LHCN-M2 (cell line): ENCODE measurements at regions not wholly inside any gene's neighbourhood (a gene's known extent, or its start where the extent isn't known, plus 50 kb on each side); places are given as distances from the start of the nearest gene placed in this dataset.
A peak's percentile ranks its signal among the peaks of the same experiment; 100 is the strongest.
"Not testable (repeated sequence)": the region's sequence is repeated elsewhere in the genome, so short reads cannot be mapped to it uniquely, and the experiment has no call there.

ENCODE experiments used
- DNase-seq: peaks from one replicate; pipeline ENCODE4 v3.0.0-alpha.2; 2012; ENCODE audit warnings: low read depth

DNA sequence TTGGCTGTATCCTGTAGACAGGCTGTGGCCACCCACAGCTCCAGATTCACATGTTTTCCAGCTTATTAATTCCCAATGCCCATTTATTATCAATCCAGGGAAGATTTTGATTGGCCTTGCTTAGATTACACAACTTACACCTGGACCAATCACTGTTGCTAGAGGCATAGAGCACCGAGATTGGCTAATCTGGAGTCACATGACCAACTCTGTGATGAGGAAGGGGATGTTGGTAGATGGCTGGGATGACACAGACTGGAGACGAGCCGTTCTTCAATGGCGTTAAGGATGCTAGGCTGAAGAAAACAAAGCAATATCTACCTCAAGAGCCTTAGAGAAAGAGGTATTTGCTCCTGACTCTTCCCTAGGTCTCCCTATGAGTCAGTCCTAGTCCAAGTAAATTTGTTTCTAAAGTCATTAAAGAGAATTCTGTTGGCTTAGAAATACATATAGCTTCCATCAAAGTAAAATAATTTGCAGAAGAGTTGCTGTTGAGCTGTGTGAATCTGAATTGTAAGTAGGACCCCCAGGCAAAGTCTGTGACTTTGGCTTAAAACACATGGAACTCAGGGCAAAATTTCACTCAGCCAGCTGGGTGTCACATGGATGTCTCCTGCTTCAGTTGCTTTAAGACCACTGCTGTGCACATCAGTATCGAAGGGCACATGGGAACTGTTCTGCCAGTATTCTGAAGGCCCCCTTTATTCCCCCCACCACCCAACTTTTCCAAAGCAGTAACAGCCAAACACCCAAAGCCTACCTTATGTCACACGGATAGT is 326.4 kb upstream of the KLF4 start:
- DNase-seq, result no peak

DNA sequence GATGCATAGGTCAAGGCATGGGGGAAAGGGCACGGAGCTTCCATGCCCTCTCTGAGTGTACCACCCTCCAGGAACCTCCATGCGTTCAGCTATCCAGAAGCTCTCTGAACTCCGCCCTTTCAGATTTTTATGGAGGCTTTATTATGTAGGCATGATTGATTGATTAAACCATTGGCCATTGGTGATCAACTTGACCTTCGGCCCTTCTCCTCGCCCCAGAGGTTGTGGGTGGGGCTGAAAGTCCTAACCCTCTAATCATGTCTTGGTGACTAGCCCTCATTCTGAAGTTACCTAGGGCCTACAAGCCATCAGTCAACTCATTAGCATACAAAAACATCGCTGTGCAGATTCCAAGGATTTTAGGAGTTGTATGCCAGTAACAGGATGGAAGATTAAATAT is 323.7 kb upstream of the KLF4 start:
- no peak for DNase-seq

DNA sequence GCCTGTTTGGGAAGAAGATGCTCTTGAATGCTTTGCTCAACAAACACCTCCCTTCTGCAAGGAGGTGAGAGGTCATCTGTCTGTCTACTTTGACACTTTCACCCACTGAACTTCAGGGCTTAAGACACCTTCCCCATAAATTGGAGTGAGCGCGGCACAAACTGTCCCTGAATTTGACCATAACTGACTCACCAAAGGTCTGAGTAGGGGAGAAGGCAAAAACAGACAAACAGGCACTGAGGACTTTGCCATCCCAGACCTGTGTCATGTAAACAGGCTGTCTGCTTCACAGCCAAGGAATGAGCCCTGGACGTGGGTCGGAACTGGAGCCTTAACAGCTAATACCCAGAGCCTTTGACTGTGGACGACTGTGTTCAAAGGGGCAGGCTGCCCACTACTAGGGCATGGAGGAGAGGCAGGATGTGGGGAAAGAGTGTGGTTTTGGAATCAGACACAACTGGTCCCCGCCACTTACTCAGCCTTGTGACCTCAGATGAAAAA is 320.9 kb upstream of the KLF4 start:
- peak; percentile 82 for DNase-seq

DNA sequence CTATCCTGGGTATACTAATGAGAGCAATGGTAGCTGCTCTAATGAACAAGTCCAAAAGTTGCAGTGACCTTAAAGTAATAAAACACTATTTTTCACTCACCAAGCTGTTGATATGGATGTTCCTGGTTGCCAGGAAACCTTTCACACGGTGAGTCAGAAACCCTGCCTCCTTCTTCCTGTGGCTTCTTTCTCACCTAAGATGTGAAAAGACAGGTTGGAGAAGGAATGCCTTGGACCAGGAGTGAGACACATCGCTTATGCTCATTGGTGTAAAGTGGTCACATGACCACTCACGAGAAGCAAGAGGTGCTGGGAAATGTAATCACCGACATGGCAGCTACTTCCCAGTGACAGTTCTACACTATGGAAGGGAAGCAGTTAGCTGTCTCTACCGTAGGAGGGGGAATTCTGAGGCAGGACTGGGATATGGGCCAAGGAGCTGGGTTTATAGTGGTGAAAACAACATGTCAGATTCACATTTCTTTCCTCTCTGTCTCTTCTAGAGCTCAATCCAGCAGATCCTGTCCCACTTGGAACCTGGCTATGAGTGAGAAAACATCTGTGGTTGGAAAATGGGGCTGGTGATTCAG is 320.4 kb upstream of the KLF4 start:
- DNase-seq, result peak; percentile 54

DNA sequence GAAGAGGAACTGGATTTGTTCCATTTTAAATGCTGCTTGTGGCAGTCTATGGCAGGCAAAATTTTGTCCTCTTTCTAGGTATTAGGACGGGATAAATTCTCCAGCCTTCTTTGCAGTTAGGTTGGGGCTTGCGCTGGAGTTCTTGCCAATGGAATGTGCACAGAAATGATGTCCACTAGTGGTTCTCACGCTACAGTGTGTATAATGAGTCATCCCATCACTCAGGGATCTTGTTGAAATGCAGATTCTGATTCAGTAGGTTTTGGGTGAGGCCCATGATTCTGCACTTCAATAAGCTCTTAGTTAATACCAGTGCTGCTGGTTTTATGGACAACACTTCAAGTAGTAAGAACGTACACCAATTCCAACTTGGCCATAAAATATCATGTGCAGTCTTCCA is 317.6 kb upstream of the KLF4 start:
- DNase-seq, result peak; percentile 91

DNA sequence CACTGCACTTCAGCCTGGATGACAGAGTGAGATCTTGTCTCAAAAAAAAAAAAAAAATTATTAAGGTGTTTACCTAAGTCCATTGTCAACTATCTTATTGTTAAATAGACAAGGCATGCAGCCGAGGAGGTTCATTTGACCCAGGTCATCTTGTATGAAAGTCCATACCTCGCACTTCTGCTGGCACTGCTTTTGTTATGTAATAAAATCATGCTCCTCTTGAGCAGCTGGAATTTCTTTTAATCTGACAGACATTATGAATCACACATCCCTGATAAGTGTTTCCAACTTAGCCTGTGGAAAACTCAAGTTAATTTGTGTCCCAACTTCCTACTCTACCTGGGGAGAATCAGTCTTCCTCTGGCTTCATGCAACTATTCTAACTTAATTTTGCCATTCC is 315.6 kb upstream of the KLF4 start:
- peak; percentile 22 for DNase-seq

DNA sequence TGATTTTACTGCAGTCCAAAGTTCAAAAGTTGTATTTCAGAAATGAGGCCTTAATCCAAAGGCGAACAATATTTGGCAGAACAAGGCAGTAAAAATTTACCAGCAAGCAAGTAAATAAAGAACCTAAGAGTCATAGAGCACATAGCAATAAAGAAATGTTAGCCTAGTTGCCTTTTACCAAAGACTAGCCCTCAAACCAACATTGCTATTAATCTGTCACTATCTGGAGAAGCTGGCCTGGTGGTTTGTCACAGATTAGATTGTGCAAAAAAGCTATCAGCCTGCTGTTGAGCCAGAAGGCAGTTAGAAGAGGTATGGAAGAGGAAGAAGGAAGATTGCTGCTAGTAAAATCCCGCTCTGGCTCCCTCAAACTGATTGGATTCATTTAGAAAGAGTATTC is 304.7 kb upstream of the KLF4 start:
- DNase-seq, result no peak

DNA sequence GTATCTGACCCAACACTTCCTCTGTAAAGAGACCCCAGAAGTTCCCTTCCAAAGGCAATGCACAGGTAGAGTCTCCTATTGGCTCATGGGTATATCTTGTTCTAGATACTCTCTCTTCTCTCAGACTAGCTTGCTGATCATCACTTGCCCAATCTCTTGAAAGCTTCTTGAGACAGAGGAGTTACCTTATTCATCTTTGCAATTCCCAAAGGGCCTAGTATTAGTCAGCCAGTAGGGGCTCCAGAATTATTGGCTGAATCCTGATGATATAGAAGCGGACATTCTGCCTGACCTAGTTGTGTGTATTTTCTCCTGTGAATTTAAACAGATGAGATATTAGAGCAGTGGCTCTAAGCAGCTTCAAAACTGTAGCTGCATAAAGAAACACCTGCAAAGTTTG is 304.0 kb upstream of the KLF4 start:
- DNase-seq, result no peak

DNA sequence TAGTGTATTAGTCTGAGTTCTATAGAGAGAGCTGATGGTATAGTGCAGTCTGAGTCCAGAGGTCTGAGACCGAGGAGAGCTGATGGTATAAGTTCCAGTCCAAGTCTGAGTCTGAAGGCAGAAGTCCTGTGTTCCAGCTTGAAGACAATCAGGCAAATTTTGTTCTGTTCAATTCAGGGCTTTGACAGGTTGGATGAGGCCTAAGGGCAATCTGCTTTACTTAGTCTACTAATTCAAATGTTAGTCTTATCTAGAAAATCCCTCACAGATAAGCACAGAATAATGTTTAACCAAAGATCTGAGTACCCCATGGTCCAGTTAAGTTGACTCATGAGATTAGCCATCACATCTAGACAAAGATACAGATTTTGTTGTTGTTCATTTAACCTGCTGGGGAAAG is 303.0 kb upstream of the KLF4 start:
- no peak for DNase-seq

DNA sequence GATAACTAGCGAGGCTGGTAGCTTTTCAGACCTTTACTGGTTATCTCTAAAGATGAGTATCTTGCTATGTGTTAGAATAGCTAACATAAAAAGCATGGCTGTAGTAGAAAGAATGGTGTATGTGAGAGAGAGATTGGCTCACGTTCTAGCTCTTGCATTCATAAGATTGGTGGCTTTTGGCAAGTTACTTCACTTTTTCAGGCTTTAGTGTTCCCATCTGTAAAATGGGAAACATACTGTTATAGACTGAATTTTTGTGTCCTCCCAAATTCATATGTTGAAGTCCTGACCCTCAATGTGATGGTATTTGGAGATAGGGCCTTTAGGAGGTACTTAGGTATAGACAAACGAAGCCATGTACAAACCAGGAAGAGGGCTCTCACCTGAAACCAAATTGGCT is 302.4 kb upstream of the KLF4 start:
- no peak for DNase-seq

DNA sequence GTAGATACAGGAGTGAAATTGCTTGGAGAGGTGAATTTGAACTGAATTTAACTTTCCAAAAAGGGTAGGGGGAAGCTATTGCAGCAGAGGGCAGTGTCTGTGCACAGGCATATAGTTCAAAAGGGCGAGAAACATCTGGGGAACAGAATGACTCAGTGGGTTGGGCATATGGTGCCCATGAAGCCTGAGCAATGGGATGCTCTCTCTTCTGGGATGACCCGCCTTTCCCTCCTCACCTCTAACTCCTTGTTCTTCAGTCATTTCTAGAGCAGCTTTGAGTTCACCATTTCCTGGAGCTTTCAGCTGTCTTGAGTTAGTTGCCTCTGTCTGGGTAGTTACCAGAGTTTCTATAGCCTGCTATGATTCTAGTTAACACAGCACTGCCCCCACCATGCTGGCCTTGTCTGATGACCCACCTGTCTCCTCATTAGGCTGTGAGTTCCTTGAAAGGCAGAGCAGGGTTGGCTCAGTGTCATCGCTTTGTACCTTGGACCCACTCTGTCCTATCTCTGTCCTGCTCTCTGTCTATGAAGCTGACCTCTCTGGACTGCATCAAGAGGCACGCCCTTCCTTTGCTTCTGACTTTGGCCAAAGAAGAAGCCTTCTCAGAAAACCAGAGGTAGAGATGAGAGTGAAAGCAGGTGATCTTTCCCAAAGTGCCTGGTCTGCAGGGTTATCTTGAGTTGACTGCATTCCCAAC is 299.6 kb upstream of the KLF4 start:
- no peak for DNase-seq

DNA sequence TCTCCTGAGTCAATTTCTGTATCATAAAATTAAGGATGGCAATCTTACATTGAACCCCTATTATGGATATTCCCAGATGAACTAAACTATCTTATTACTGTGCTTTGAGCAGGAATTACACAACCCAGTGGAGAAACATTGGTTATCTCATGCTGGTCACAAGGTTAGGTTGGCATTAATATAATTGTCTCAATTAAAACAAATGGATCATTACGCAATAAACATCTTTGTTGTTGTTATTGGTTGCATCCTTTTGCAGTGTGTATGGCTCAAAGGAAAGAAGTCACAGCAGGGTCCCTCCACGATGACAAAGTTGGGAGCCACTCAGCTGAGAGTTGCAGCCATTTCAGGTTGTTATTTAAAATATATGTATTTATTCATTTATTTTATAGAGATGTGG is 297.0 kb upstream of the KLF4 start:
- no peak for DNase-seq

DNA sequence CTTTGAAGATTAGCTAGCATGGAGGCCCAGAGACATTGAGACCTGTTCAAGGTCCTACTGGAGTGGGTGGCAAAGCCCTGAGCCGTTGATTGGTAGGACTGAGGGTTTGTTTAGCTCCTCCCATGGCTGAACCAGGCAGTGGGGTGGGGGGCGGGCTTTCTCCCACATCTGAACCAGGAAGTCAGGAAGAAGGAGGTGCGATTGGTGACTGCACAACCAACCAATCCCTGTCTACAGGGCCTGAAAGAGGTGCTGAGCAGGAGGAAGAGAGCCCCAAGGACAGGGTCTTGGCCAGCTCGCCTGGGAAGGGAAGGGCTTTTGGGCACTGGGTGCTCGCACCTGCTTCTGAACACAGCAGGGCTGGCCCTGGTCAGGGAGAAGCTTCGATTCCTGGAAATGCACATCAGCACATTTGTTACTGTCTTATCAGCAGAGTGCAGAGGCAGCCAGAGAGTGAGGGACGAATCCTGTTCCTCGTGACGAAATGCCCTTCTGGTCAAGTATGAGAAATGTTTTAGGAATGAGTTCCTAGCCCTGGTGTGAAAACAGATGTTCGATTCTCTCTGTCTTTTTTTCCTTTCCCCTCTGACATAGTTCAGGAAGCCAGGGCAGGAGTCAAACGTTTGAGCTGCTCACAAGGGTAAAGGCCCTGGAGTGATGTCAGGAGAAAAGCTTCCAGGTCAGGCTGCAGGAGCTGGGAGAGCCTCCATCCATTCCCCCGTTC is 294.8 kb upstream of the KLF4 start:
- DNase-seq, result peak; percentile 94

DNA sequence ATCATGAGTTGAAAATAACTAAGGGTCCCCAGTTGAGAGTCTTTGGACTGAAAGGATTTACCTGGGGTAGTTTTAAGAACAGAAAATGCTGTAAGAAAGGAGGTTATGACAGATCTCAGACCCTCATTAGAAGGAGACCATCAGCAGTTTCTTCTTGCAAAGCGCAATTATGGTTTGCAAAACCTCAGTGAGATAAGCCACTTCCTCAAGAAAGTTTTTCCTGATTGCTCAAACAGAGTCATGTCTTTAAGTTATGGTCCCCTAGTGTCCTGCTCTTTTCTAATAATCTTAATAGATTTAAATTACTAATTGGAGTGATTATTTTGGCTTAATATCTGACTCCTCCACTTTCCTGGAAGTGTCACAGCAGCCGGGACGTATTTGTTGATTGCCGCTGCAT is 293.2 kb upstream of the KLF4 start:
- DNase-seq, result no peak

DNA sequence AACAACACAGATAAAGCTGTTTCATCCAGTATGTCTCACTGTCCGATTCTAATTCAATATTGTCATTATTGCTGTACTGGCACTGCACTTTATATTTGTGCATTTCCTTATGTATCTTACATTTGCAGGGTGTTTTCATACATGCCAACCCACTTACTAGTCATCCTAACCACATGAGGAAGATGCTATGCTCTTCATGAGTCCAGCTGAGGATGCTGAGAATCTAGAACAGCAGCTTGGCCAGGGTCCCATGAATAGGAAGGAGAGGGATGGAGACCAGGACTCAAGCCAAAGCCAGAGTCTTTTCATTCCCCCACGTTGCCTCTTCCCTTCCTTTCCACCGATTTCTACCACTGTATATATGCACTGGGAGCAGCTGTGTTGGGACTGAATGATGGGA is 292.8 kb upstream of the KLF4 start:
- peak; percentile 64 for DNase-seq

DNA sequence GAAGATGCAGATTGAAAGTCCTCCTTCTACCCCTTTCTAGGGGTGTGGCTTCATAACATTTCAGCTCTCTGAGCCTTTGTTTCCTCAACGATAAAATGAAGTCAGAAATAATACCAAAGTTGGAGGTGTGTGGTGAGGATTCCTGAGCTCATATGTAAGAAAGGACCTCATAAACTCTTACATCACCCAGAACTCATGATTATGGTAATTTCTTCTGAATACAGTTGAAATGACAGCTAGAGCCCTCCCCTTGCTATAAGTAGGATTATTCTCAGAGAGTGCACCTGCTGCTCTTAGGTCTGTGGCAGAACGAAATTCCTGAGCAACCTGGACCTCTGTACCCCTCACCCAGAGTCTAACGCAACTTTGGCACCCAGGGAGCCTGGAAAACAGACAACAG is 291.4 kb upstream of the KLF4 start:
- no peak for DNase-seq

DNA sequence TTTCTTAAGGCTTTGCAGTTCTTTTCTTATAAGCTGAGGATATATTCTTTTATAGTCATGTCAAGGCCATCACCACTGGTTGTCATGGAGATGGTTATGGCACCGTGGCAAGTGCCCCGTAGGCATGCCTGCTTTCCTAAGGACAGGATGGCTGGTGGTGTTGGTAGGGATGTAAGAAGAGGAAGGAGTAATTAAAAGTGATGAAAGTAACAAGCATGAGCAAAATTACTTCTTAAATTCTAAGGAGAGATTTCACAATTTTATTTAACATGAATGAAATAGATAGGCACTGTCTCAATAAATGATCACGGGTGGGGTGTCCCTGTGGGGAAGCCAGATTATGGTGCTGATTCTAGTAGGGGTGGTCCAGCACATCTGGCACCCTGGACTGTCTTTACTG is 290.2 kb upstream of the KLF4 start:
- no peak for DNase-seq

DNA sequence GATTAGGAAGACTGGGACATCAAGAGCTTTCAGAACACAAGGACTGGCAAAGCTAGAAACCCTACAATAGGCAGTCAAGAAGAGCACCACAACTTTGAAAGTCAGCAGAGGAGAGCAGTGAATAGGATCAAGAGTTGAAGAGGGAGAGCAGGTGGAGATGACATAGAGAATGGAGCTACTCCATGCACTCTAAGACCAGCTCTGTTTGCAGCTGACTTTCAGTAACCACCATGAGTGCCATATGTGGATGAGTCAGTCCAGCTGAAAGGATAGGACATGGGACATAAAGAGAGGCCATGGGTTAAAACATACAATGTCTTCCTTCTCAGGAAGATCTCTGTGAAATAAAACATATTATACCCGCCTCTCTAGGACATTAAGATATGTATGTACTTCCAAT is 289.1 kb upstream of the KLF4 start:
- peak; percentile 85 for DNase-seq

DNA sequence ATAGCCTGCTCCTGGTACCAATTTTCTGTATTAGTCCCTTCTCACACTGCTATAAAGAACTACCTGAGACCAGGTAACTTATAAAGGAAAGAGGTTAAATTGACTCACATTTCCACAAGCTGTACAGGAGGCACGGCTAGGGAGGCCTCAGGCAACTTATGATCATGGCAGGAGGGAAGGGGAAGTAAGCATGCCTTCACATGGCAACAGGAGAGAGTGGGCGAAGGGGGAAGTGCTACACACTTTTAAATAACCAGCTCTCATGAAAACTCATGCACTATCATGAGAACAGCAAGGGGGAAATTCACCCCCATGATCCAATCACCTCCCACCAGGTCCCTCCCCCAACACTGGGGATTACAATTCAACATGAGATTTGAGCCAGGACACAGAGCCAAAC is 284.5 kb upstream of the KLF4 start:
- DNase-seq, result not testable (repeated sequence)

DNA sequence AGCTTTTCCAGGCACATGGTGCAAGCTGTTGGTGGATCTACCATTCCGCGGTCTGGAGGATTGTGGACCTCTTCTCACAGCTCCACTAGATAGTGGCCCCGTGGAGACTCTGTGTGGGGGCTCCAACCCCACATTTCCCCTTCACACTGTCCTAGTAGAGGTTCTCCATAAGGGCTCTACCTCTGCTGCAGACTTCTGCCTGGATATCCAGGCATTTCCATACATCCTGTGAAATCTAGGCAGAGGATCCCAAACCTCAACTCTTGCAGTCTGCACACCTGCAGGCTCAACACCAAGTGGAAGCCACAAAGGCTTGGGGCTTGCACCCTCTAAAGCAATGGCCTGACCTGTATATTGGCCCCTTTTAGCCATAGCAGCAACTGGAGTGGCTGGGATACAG is 283.4 kb upstream of the KLF4 start:
- DNase-seq, result no peak

DNA sequence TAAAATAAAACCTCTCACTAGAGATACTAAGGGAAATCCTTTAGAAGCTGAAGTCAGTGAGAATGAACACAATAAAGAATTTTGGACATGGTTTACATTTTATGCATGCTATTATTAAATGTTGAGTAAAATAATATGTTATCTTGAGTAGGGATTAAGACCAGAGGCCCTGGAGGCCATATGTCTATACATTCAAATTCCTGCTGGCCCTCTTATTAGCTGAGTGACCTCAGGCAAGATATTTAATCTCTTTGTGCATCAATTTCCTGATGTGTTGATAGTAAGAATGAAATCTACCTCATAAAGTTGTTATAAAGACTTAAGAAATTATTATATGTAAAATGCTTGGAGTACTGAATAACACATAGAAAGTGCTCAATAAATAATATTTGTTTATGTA is 281.1 kb upstream of the KLF4 start:
- DNase-seq, result no peak

DNA sequence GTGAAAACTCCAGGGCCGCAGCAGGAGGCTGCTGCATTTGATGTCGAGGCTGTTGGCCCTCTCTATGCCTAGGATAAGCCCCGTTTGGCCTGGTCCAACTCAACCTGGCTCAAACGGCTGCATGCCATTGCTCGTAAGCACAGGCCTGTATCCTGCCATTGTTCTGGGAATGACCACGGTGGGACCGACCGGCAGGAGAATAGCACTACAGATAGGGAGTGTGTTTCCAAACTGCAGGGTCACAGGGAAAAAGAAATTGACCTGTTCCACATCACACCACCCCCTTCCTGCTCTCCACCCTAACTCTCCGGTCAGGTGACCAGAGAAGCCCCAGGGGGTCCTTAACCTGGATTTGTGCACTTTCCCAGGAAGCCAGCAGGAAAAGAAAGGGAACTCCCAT is 278.7 kb upstream of the KLF4 start:
- DNase-seq, result no peak
